B cell (primary cell): ENCODE measurements at regions not wholly inside any gene's neighbourhood (a gene's known extent, or its start where the extent isn't known, plus 50 kb on each side); places are given as distances from the start of the nearest gene placed in this dataset.

Experiments
- CTCF ChIP-seq: fragments of 200-600 bp; IDR thresholded peaks from one replicate; pipeline ENCODE4 v1.8.0; 2022; ENCODE audit warnings: antibody characterized with exemption, mild to moderate bottlenecking
- EZH2 ChIP-seq: IDR thresholded peaks from 2 replicates; pipeline ENCODE4 v1.6.1; 2012; ENCODE audit warnings: borderline replicate concordance, low read depth, mild to moderate bottlenecking, moderate library complexity, low read length; ENCODE audit not compliant: insufficient read depth, poor library complexity, severe bottlenecking

GRCh38 chr19:33971073-33971472, 174.4 kb downstream of the KCTD15 start:
- no peak for TF ChIP-seq CTCF
- no peak for TF ChIP-seq EZH2
